Liver (tissue), 8 donors: ENCODE measurements at regions not wholly inside any gene's neighbourhood (a gene's known extent, or its start where the extent isn't known, plus 50 kb on each side); places are given as distances from the start of the nearest gene placed in this dataset.

Experiments used
- DNase-seq: peaks from one replicate; pipeline ENCODE4 v3.0.0-alpha.2; 2017; ENCODE audit warnings: low spot score
- H3K27ac ChIP-seq, 2 donors: one replicate each; pipeline ENCODE4 v1.7.0; 2013; ENCODE audit warnings: inconsistent platforms in 2 of 2, low read length in 2 of 2, control low read depth in 1 of 2, low read depth in 1 of 2, mild to moderate bottlenecking in 1 of 2
- H3K27me3 ChIP-seq, 4 donors: one replicate each; pipeline versions ENCODE4 v1.6.1 to v1.7.0; 2013; ENCODE audit warnings: low read length in 3 of 4, inconsistent platforms in 1 of 4, mild to moderate bottlenecking in 1 of 4, moderate library complexity in 1 of 4; ENCODE audit not compliant: control insufficient read depth in 4 of 4, insufficient read depth in 4 of 4
- H3K36me3 ChIP-seq, 4 donors: one replicate each; pipeline versions ENCODE4 v1.6.1 to v1.7.0; 2013; ENCODE audit warnings: low read length in 3 of 4, mild to moderate bottlenecking in 3 of 4, low read depth in 1 of 4, moderate library complexity in 1 of 4; ENCODE audit not compliant: control insufficient read depth in 4 of 4, insufficient read depth in 3 of 4
- H3K4me1 ChIP-seq, 4 donors: one replicate each; pipeline versions ENCODE4 v1.6.1 to v1.7.0; 2013; ENCODE audit warnings: low read length in 3 of 4, mild to moderate bottlenecking in 3 of 4, moderate library complexity in 1 of 4; ENCODE audit not compliant: control insufficient read depth in 4 of 4, insufficient read depth in 4 of 4
- H3K4me3 ChIP-seq, 3 donors: one replicate each; pipeline versions ENCODE4 v1.6.1 to v1.7.0; 2013; ENCODE audit warnings: low read length in 3 of 3, control low read depth in 1 of 3, low read depth in 1 of 3, mild to moderate bottlenecking in 1 of 3
- H3K9ac ChIP-seq, 2 donors: one replicate each; pipeline ENCODE4 v1.7.0; 2013; ENCODE audit warnings: low read length in 2 of 2, mild to moderate bottlenecking in 2 of 2, moderate library complexity in 2 of 2, control low read depth in 1 of 2, low read depth in 1 of 2
- H3K9me3 ChIP-seq, 4 donors: one replicate each; pipeline versions ENCODE4 v1.6.1 to v1.7.0; 2013; ENCODE audit warnings: low read length in 3 of 4; ENCODE audit not compliant: control insufficient read depth in 4 of 4
- ATF3 ChIP-seq: IDR thresholded peaks from 2 replicates; pipeline ENCODE4 v1.6.1; 2016; ENCODE audit warnings: antibody characterized with exemption
- EGR1 ChIP-seq, 2 donors: IDR thresholded peaks; 2 replicates each; pipeline ENCODE4 v1.6.1; 2016 to 2018; ENCODE audit warnings: antibody characterized with exemption in 2 of 2, low read depth in 2 of 2
- FOXA1 ChIP-seq: IDR thresholded peaks from 2 replicates; pipeline ENCODE4 v1.6.1; 2016; ENCODE audit warnings: antibody characterized with exemption
- FOXA2 ChIP-seq: IDR thresholded peaks from 2 replicates; pipeline ENCODE4 v1.6.1; 2016; ENCODE audit warnings: antibody characterized with exemption
- GABPA ChIP-seq, 2 donors: IDR thresholded peaks in 1 of 2; conservative IDR thresholded peaks in 1 of 2; 2 replicates each; pipeline ENCODE4 v1.6.1; 2016; ENCODE audit warnings: antibody characterized with exemption in 2 of 2, mild to moderate bottlenecking in 1 of 2, moderate library complexity in 1 of 2
- HNF4A ChIP-seq, 2 donors: conservative IDR thresholded peaks; 2 replicates each; pipeline ENCODE4 v1.6.1; 2016; ENCODE audit warnings: antibody characterized with exemption in 2 of 2, mild to moderate bottlenecking in 2 of 2
- HNF4G ChIP-seq: IDR thresholded peaks from 2 replicates; pipeline ENCODE4 v1.6.1; 2016; ENCODE audit warnings: antibody characterized with exemption
- JUND ChIP-seq, 2 donors: IDR thresholded peaks; 2 replicates each; pipeline ENCODE4 v1.6.1; 2016; ENCODE audit warnings: antibody characterized with exemption in 2 of 2
- NR2F2 ChIP-seq: IDR thresholded peaks from 2 replicates; pipeline ENCODE4 v1.6.1; 2016; ENCODE audit warnings: antibody characterized with exemption
- RAD21 ChIP-seq, 2 donors: IDR thresholded peaks; 2 replicates each; pipeline ENCODE4 v1.6.1; 2016; ENCODE audit warnings: antibody characterized with exemption in 2 of 2, mild to moderate bottlenecking in 2 of 2
- SP1 ChIP-seq: IDR thresholded peaks from 2 replicates; pipeline ENCODE4 v1.6.1; 2018; ENCODE audit warnings: antibody characterized with exemption, mild to moderate bottlenecking
- TAF1 ChIP-seq: conservative IDR thresholded peaks from 2 replicates; pipeline ENCODE4 v1.6.1; 2016; ENCODE audit warnings: antibody characterized with exemption, mild to moderate bottlenecking
- WGBS: extraction: QIAGEN DNeasy Blood & Tissue Kit; methylation state at CpG from one replicate; pipeline ENCODE4 v1.1.7; 2013; 5-methylcytosine and 5-hydroxymethylcytosine counted together
- TF ChIP-seq, protein P1 (sequence below): IDR thresholded peaks from 2 replicates; pipeline ENCODE4 v1.6.1; 2016; ENCODE audit warnings: antibody characterized with exemption
- TF ChIP-seq, protein P2 (sequence below): IDR thresholded peaks from 2 replicates; pipeline ENCODE4 v1.6.1; 2016; ENCODE audit warnings: antibody characterized with exemption, mild to moderate bottlenecking
- TF ChIP-seq, protein P3 (sequence below): fragments of 150-350 bp; IDR thresholded peaks from 2 replicates; pipeline ENCODE4 v1.5.1; 2017; ENCODE audit warnings: improper control_type of control experiment, low read depth, low read length; ENCODE audit not compliant: missing input control
- donor health status: healthy.
- donor health status: healthy.
- donor health status: healthy.
- donor health status: healthy.
- donor health status: healthy.

DNA sequence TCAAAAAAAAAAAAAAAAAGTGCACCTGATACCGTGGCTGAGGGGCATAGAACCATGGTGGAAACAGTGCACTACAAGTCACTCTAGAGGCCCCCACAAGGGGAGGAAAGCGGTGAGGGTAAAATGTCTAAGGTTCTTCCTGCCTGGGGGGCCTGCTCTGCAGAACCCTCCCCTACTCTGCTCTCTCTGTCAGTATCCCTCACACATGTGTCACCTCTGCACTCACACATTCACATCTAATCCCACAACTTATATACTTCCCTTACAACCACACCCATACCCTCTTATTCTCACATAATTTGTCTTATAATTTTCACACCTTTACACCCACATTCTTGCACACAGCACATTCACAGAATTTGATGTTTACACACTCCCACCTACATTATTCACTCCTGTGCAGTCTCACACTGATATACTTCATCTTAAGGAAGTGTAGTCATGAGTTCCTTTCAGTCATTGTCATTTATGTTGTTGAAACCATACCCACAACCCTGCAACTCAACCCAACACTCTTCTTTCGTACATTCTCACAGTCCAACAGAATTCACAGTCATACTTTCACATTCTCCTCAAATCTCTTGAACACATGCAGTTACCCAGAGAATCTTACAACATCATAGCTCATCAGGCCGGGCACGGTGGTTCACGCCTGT is 68.0 kb upstream of the PAX2 start:
- peaks cover 1 to 14% (median 9%) of the 10 kb centered on the region in 4 donors for H3K27me3 ChIP-seq
- H3K4me3 ChIP-seq: no peak overlapping the region
- H3K9ac ChIP-seq: no peak overlapping the region
- H3K27ac ChIP-seq: no peak overlapping the region
- TF ChIP-seq, protein P1, sequence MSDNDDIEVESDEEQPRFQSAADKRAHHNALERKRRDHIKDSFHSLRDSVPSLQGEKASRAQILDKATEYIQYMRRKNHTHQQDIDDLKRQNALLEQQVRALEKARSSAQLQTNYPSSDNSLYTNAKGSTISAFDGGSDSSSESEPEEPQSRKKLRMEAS: no peak
- no peak for TF ChIP-seq NR2F2
- no peak for TF ChIP-seq TAF1
- no peak for TF ChIP-seq HNF4G
- no peaks in the 10 kb centered on the region for H3K9me3 ChIP-seq
- H3K4me1 ChIP-seq: peaks cover 0 to 3% (median 0%) of the 10 kb centered on the region in 4 donors
- 67% methylated on average over 6 of the region's 6 CpGs for WGBS
- no peak for DNase-seq
- no peaks in the 10 kb centered on the region for H3K36me3 ChIP-seq

DNA sequence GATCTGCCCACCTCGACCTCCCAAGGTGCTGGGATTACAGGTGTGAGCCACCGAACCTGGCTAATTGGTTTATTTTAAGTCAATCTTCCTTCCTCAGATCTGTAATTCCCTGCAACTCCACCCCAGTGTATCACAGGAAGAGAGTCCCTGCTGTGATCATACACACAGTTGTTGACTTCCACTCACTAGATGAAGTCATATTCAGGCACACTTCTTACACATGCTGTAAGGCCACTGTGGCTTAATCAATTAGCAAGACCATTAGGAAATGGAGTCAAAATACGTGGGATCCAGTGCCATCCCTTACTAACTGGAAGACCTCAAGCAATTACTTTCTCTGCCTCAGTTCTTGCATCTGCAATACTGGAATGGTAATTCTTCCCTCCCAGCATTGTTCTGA is 66.1 kb upstream of the PAX2 start:
- TF ChIP-seq RAD21 (IDR thresholded peaks at IDR 0.05) (no peak), EGR1 (IDR thresholded peaks at IDR 0.05; ENCODE audit: low read depth in 2 of 2) (no peak), NR2F2 (no peak), FOXA2 (no peak), FOXA1 (no peak), ATF3 (no peak), TAF1 (no peak), SP1 (no peak), GABPA (IDR thresholded peaks at IDR 0.05 in 1 of 2, conservative IDR thresholded peaks at IDR 0.05 in 1 of 2) (no peak), JUND (IDR thresholded peaks at IDR 0.05) (no peak), HNF4A (conservative IDR thresholded peaks at IDR 0.05) (no peak)
- TF ChIP-seq, protein P2, sequence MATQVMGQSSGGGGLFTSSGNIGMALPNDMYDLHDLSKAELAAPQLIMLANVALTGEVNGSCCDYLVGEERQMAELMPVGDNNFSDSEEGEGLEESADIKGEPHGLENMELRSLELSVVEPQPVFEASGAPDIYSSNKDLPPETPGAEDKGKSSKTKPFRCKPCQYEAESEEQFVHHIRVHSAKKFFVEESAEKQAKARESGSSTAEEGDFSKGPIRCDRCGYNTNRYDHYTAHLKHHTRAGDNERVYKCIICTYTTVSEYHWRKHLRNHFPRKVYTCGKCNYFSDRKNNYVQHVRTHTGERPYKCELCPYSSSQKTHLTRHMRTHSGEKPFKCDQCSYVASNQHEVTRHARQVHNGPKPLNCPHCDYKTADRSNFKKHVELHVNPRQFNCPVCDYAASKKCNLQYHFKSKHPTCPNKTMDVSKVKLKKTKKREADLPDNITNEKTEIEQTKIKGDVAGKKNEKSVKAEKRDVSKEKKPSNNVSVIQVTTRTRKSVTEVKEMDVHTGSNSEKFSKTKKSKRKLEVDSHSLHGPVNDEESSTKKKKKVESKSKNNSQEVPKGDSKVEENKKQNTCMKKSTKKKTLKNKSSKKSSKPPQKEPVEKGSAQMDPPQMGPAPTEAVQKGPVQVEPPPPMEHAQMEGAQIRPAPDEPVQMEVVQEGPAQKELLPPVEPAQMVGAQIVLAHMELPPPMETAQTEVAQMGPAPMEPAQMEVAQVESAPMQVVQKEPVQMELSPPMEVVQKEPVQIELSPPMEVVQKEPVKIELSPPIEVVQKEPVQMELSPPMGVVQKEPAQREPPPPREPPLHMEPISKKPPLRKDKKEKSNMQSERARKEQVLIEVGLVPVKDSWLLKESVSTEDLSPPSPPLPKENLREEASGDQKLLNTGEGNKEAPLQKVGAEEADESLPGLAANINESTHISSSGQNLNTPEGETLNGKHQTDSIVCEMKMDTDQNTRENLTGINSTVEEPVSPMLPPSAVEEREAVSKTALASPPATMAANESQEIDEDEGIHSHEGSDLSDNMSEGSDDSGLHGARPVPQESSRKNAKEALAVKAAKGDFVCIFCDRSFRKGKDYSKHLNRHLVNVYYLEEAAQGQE: no peak
- TF ChIP-seq, protein P3, sequence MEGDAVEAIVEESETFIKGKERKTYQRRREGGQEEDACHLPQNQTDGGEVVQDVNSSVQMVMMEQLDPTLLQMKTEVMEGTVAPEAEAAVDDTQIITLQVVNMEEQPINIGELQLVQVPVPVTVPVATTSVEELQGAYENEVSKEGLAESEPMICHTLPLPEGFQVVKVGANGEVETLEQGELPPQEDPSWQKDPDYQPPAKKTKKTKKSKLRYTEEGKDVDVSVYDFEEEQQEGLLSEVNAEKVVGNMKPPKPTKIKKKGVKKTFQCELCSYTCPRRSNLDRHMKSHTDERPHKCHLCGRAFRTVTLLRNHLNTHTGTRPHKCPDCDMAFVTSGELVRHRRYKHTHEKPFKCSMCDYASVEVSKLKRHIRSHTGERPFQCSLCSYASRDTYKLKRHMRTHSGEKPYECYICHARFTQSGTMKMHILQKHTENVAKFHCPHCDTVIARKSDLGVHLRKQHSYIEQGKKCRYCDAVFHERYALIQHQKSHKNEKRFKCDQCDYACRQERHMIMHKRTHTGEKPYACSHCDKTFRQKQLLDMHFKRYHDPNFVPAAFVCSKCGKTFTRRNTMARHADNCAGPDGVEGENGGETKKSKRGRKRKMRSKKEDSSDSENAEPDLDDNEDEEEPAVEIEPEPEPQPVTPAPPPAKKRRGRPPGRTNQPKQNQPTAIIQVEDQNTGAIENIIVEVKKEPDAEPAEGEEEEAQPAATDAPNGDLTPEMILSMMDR: no peak
- TF ChIP-seq, protein P1: no peak
- no peak overlapping the region for H3K4me3 ChIP-seq
- no peak overlapping the region for H3K27ac ChIP-seq
- H3K27me3 ChIP-seq: peaks cover 3 to 17% (median 9%) of the 10 kb centered on the region in 4 donors
- H3K9ac ChIP-seq: no peak overlapping the region
- no peak for DNase-seq
- 13% methylated on average over 3 of the region's 3 CpGs for WGBS
- H3K4me1 ChIP-seq: peaks cover 0 to 3% (median 0%) of the 10 kb centered on the region in 4 donors
- no peaks in the 10 kb centered on the region for H3K36me3 ChIP-seq
- no peaks in the 10 kb centered on the region for H3K9me3 ChIP-seq
